SK-N-SH treated with all-trans-retinoic acid at 6 μM for 48 hours (cell line): ENCODE measurements at regions not wholly inside any gene's neighbourhood (a gene's known extent, or its start where the extent isn't known, plus 50 kb on each side); places are given as distances from the start of the nearest gene placed in this dataset.

Source experiments
- BACH2 ChIP-seq: fragments of 250-450 bp; sonication (Bioruptor Pico); IDR thresholded peaks from 2 replicates; pipeline ENCODE4 v1.9.0; 2021; ENCODE audit warnings: mild to moderate bottlenecking, borderline replicate concordance
- CREB5 ChIP-seq: fragments of 250-450 bp; sonication (Bioruptor Pico); IDR thresholded peaks from 2 replicates; pipeline ENCODE4 v1.5.1; 2020; ENCODE audit warnings: low read depth, mild to moderate bottlenecking, moderate library complexity
- ISL1 ChIP-seq: fragments of 250-450 bp; sonication (Bioruptor Pico); IDR thresholded peaks from 2 replicates; pipeline ENCODE4 v2.1.2; 2022; ENCODE audit warnings: mild to moderate bottlenecking, moderate library complexity
- PATZ1 ChIP-seq: fragments of 250-450 bp; sonication (Bioruptor Pico); IDR thresholded peaks from 2 replicates; pipeline ENCODE4 v1.8.0; 2020; ENCODE audit warnings: mild to moderate bottlenecking, moderate library complexity, borderline replicate concordance
- PPARA ChIP-seq: fragments of 250-450 bp; sonication (Bioruptor Pico); IDR thresholded peaks from 2 replicates; pipeline ENCODE4 v1.5.0; 2020; ENCODE audit warnings: mild to moderate bottlenecking, borderline replicate concordance
- RARB ChIP-seq: fragments of 250-450 bp; sonication (Bioruptor Pico); IDR thresholded peaks from 2 replicates; pipeline ENCODE4 v1.8.0; 2021; ENCODE audit warnings: mild to moderate bottlenecking, moderate library complexity
- SNAI2 ChIP-seq: fragments of 250-450 bp; sonication (Bioruptor Pico); IDR thresholded peaks from 2 replicates; pipeline ENCODE4 v1.5.0; 2020; ENCODE audit warnings: mild to moderate bottlenecking, moderate library complexity
- TCF4 ChIP-seq: fragments of 250-450 bp; sonication (Bioruptor Pico); IDR thresholded peaks from 2 replicates; pipeline ENCODE4 v1.8.0; 2021; ENCODE audit warnings: mild to moderate bottlenecking, moderate library complexity, borderline replicate concordance
- TSHZ2 ChIP-seq: fragments of 250-450 bp; sonication (Bioruptor Pico); IDR thresholded peaks from 2 replicates; pipeline ENCODE4 v1.5.0; 2020; ENCODE audit warnings: mild to moderate bottlenecking, moderate library complexity
- ZC3H10 ChIP-seq: fragments of 250-450 bp; sonication (Bioruptor Pico); IDR thresholded peaks from 2 replicates; pipeline ENCODE4 v1.5.1; 2021; ENCODE audit warnings: mild to moderate bottlenecking, moderate library complexity
- ZNF70 ChIP-seq: fragments of 450-650 bp; formaldehyde crosslinking; IDR thresholded peaks from 2 replicates; pipeline ENCODE4 v1.5.0; 2020; ENCODE audit warnings: mild to moderate bottlenecking, moderate library complexity

- TF ChIP-seq RARB (CRISPR knock-in tag) (no peak), PATZ1 (CRISPR knock-in tag) (no peak), CREB5 (CRISPR knock-in tag) (no peak), ISL1 (no peak), SNAI2 (no peak), TCF4 (CRISPR knock-in tag) (no peak), BACH2 (no peak), ZC3H10 (CRISPR knock-in tag) (no peak), ZNF70 (CRISPR knock-in tag) (no peak), PPARA (no peak), TSHZ2 (CRISPR knock-in tag) (no peak)
Measured at GRCh38 chr1:209462433-209462832, 121.1 kb upstream of the CAMK1G start.
